ENCODE measurements at regions not wholly inside any gene's neighbourhood (a gene's known extent, or its start where the extent isn't known, plus 50 kb on each side); places are given as distances from the start of the nearest gene placed in this dataset.

DNA sequence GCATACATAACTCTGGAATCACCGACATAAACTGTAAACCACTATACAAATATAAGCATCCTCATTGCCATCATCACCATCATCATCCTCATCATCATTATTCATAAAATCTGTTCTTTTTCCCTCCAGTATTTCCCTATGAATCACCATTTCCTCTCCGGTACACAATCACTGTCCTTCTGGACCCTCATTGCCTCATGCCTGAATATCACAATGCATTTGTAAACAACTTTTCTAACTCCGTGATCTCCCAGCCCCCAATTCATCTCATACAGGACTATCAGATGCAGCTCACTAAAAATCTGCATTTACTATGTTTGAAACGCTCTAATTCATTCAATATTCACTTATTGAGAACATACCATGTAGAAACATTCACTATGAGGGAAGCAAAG is 339.7 kb downstream of the TBC1D32 start:
- Histone ChIP-seq H3K27me3 (no peaks in the 10 kb centered on the region), H3K36me3 (no peaks in the 10 kb centered on the region), H3K4me1 (no peaks in the 10 kb centered on the region), H3K4me3 (replicated peaks in 1 of 3) (no peak overlapping the region), H3K9me3 (no peaks in the 10 kb centered on the region), H3K27ac (no peak overlapping the region)
- 81 to 82% methylated on average over 4 of the region's 4 CpGs for WGBS, 2 donors
- no peak for TF ChIP-seq POLR2A (IDR thresholded peaks at IDR 0.05)
- TF ChIP-seq, protein P1, sequence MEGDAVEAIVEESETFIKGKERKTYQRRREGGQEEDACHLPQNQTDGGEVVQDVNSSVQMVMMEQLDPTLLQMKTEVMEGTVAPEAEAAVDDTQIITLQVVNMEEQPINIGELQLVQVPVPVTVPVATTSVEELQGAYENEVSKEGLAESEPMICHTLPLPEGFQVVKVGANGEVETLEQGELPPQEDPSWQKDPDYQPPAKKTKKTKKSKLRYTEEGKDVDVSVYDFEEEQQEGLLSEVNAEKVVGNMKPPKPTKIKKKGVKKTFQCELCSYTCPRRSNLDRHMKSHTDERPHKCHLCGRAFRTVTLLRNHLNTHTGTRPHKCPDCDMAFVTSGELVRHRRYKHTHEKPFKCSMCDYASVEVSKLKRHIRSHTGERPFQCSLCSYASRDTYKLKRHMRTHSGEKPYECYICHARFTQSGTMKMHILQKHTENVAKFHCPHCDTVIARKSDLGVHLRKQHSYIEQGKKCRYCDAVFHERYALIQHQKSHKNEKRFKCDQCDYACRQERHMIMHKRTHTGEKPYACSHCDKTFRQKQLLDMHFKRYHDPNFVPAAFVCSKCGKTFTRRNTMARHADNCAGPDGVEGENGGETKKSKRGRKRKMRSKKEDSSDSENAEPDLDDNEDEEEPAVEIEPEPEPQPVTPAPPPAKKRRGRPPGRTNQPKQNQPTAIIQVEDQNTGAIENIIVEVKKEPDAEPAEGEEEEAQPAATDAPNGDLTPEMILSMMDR (IDR thresholded peaks at IDR 0.05), result no peak
- intact Hi-C loops (cut with DNase I), result no loop called here
- DNase-seq, result no peak

DNA sequence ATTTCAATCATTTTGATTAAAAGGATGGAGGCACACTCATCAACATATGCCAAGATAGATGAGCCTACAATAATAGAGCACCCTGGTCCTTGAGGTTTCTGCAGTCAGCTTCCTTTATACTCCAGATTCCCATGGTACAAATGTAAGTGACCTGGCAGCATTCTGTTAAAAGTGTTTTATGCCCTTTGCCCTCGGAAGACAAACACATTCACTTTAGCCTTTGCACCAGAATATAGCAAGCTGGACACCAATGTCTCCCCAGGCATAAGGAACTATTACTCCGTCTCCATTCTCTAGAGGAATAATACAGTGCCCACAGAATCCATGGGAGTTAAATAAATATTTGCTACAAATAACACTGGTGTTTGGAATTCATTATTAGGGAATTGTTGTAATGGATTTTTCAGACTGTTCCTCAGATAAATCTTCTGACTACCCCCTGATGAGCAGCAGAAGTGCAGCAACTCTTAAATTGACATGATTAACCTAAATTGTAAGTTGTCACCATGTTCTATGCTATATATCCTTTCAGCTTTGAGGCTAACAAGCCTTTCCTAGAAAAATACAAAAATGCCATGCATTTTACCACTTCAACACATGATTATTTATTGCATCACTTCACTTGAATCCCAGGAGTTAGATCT is 340.2 kb downstream of the TBC1D32 start:
- Histone ChIP-seq H3K36me3 (no peaks in the 10 kb centered on the region), H3K4me3 (replicated peaks in 1 of 3) (no peak overlapping the region), H3K27me3 (no peaks in the 10 kb centered on the region), H3K9me3 (no peaks in the 10 kb centered on the region), H3K27ac (no peak overlapping the region), H3K4me1 (no peaks in the 10 kb centered on the region)
- intact Hi-C loops (cut with DNase I), result no loop called here
- no peak for DNase-seq
- TF ChIP-seq, protein P1 (IDR thresholded peaks at IDR 0.05), result no peak
- no peak for TF ChIP-seq POLR2A (IDR thresholded peaks at IDR 0.05)
- WGBS, 2 donors, result 91 to 95% methylated on average over 2 of the region's 2 CpGs

DNA sequence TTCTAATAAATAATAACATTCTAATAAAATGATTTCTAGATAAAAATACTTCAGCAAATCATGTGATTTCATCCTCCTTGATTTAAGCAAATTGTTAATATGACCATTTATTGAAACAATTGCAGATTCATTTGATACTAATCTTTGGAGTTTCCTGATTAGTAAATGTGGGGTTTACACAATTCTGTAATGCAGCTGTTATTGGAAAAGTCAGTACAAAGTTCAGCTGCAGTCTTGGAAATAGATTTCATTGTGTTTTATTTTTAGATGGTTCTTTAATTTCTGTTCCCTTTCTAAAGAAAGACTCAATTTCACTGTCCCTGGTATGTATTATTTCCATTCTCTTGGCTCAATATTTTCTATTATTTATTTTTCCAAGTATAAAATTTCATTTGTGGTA is 342.0 kb downstream of the TBC1D32 start:
- TF ChIP-seq, protein P1 (IDR thresholded peaks at IDR 0.05), result no peak
- TF ChIP-seq POLR2A (IDR thresholded peaks at IDR 0.05), result no peak
- Histone ChIP-seq H3K27ac (no peak overlapping the region), H3K4me1 (no peaks in the 10 kb centered on the region)

DNA sequence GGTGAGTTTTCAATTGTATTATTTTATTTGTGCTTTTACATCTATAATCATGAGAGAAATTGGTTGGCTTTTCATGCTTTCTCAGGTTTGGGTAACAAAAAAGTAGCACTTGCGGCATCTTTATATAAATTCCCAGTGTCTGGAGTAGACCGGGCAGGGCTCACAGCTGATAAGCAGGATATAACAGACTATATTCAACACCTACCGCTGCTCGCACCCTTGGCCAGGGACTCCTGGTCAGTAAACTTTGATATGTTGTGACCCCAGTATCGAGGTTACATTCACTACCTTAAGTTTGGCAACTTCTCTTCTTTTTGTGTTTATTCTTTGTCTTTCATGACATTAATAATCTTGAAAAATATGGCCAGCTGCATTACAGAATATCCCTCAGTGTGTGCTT is 343.4 kb downstream of the TBC1D32 start:
- no peak for DNase-seq
- Histone ChIP-seq H3K27me3 (no peaks in the 10 kb centered on the region), H3K36me3 (no peaks in the 10 kb centered on the region), H3K9me3 (no peaks in the 10 kb centered on the region), H3K4me3 (replicated peaks in 1 of 3) (no peak overlapping the region), H3K4me1 (no peaks in the 10 kb centered on the region), H3K27ac (no peak overlapping the region)
- 91 to 94% methylated on average over 5 of the region's 5 CpGs for WGBS, 2 donors
- intact Hi-C loops (cut with DNase I), result no loop called here
- TF ChIP-seq, protein P1 (IDR thresholded peaks at IDR 0.05), result no peak
- TF ChIP-seq POLR2A (IDR thresholded peaks at IDR 0.05), result no peak

More for the DNA sequence above, 342.0 kb downstream of the TBC1D32 start:
- H3K36me3 ChIP-seq, result no peaks in the 10 kb centered on the region
- no peak overlapping the region for H3K4me3 ChIP-seq (replicated peaks in 1 of 3)
- H3K9me3 ChIP-seq, result no peaks in the 10 kb centered on the region
- intact Hi-C loops (cut with DNase I), result no loop called here
- H3K27me3 ChIP-seq, result no peaks in the 10 kb centered on the region
- no peak for DNase-seq

DNA sequence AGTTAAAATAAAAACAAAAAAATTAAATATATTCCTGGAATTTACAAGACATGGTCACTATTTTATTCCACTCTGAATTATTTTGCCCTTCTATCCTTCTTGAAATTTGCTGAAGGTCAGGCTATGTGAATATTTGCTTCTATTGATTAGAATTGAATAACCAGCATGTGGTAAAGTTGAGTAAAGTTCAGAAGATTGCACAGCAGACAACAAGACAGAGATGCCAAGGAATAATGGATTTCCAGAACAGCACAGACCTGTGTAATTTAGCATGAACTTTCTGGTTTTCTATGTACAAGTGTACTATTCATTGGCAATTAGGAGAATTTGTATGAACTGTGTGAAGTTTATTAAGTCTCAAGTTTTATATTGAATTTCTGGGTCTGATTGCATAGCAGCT is 352.4 kb downstream of the TBC1D32 start:
- intact Hi-C loops (cut with DNase I), result no loop called here
- no peak for TF ChIP-seq POLR2A (IDR thresholded peaks at IDR 0.05)
- TF ChIP-seq, protein P1 (IDR thresholded peaks at IDR 0.05), result no peak
- Histone ChIP-seq H3K27me3 (no peaks in the 10 kb centered on the region), H3K4me3 (replicated peaks in 1 of 3) (no peak overlapping the region), H3K27ac (no peak overlapping the region), H3K4me1 (no peaks in the 10 kb centered on the region), H3K36me3 (no peaks in the 10 kb centered on the region), H3K9me3 (no peaks in the 10 kb centered on the region)
- no peak for DNase-seq
